ENCODE measurements at regions not wholly inside any gene's neighbourhood (a gene's known extent, or its start where the extent isn't known, plus 50 kb on each side); places are given as distances from the start of the nearest gene placed in this dataset.

DNA sequence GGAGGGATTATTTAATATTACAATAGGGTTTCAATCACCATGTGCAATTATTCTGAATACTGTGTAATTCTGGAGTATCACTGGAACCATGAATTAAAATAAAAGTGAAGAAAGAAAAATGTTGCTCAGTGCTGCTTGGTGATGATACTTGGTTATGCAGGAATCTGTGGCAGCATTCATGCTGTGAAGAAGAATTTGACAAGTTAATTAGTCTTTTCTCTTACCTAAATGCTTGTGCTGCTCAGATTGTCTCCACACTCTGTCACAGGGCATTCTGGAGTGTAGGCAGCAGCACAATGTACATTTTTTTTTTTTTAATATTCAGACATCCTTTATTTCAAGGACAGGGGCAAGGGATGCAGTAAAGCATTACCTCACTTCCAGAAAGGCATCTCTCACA lies 749.3 kb upstream of the CADM2 start:
- TF ChIP-seq EZH2phosphoT487 (IDR thresholded peaks at IDR 0.05; ENCODE audit: low read length) = no peak
- TF ChIP-seq, protein P1, sequence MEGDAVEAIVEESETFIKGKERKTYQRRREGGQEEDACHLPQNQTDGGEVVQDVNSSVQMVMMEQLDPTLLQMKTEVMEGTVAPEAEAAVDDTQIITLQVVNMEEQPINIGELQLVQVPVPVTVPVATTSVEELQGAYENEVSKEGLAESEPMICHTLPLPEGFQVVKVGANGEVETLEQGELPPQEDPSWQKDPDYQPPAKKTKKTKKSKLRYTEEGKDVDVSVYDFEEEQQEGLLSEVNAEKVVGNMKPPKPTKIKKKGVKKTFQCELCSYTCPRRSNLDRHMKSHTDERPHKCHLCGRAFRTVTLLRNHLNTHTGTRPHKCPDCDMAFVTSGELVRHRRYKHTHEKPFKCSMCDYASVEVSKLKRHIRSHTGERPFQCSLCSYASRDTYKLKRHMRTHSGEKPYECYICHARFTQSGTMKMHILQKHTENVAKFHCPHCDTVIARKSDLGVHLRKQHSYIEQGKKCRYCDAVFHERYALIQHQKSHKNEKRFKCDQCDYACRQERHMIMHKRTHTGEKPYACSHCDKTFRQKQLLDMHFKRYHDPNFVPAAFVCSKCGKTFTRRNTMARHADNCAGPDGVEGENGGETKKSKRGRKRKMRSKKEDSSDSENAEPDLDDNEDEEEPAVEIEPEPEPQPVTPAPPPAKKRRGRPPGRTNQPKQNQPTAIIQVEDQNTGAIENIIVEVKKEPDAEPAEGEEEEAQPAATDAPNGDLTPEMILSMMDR (IDR thresholded peaks at IDR 0.05; ENCODE audit: low read length) = no peak
- H3F3A ChIP-seq (ENCODE audit: insufficient read depth, low read length) = no peaks in the 10 kb centered on the region

DNA sequence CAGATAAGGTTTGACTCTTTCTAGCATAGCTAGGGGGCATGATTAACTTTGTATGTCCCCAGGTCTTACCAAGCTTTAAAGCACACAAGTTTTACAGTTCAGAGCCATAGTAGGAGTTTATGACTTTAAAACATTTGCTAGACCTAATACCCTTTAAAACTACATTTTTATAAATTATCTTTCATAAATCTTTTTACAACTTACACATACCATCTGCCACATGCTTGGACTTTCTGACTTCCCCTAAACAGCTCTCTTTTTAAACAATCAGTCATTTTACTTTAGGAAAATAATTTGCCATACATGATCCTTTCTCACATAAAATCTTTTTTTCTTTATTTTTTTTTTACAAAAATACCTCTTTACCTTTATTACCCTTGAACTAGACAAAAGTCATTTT lies 735.3 kb upstream of the CADM2 start:
- no peak for TF ChIP-seq EZH2 (optimal IDR thresholded peaks at IDR 0.05; ENCODE audit: low read depth, low read length)
- H3K4me3 ChIP-seq (ENCODE audit: low read length) = no peak overlapping the region
- H3F3A ChIP-seq (ENCODE audit: insufficient read depth, low read length) = no peaks in the 10 kb centered on the region
- no peaks in the 10 kb centered on the region for H4K20me1 ChIP-seq (ENCODE audit: insufficient read depth, low read length)
- H3K27me3 ChIP-seq (replicated peaks; ENCODE audit: insufficient read depth, low read length) = no peaks in the 10 kb centered on the region
- no peaks in the 10 kb centered on the region for H3K79me2 ChIP-seq (ENCODE audit: low read length)
- H3K9ac ChIP-seq (ENCODE audit: low read length) = no peak overlapping the region
- no peak overlapping the region for H2AFZ ChIP-seq (ENCODE audit: low read length)
- H3K27ac ChIP-seq (ENCODE audit: low read length) = no peak overlapping the region
- H3K4me1 ChIP-seq (ENCODE audit: low read length) = no peaks in the 10 kb centered on the region
- no peaks in the 10 kb centered on the region for H3K9me2 ChIP-seq (replicated peaks; ENCODE audit: insufficient read depth, low read length)
- no peaks in the 10 kb centered on the region for H3K36me3 ChIP-seq (replicated peaks; ENCODE audit: insufficient read depth, low read length)
- no peak for DNase-seq
- no peaks in the 10 kb centered on the region for H3K9me3 ChIP-seq (replicated peaks; ENCODE audit: insufficient read depth, low read length)
- H3K4me2 ChIP-seq (ENCODE audit: low read depth, low read length) = no peak overlapping the region

More for the DNA sequence above, 749.3 kb upstream of the CADM2 start:
- no peaks in the 10 kb centered on the region for H3K36me3 ChIP-seq (replicated peaks; ENCODE audit: insufficient read depth, low read length)
- H2AFZ ChIP-seq (ENCODE audit: low read length) = no peak overlapping the region
- no peak overlapping the region for H3K4me2 ChIP-seq (ENCODE audit: low read depth, low read length)
- DNase-seq = no peak
- H3K27me3 ChIP-seq (replicated peaks; ENCODE audit: insufficient read depth, low read length) = no peaks in the 10 kb centered on the region
- H3K9ac ChIP-seq (ENCODE audit: low read length) = no peak overlapping the region
- no peaks in the 10 kb centered on the region for H3K4me1 ChIP-seq (ENCODE audit: low read length)
- no peaks in the 10 kb centered on the region for H4K20me1 ChIP-seq (ENCODE audit: insufficient read depth, low read length)
- no peak overlapping the region for H3K4me3 ChIP-seq (ENCODE audit: low read length)
- H3K27ac ChIP-seq (ENCODE audit: low read length) = no peak overlapping the region
- H3K9me3 ChIP-seq (replicated peaks; ENCODE audit: insufficient read depth, low read length) = no peaks in the 10 kb centered on the region
- H3K9me2 ChIP-seq (replicated peaks; ENCODE audit: insufficient read depth, low read length) = no peaks in the 10 kb centered on the region
- H3K79me2 ChIP-seq (ENCODE audit: low read length) = no peaks in the 10 kb centered on the region

GRCh38 chr3:84224262-84224661 lies 734.5 kb upstream of the CADM2 start:
- Histone ChIP-seq H3K9me2 (replicated peaks; ENCODE audit: insufficient read depth, low read length) (no peaks in the 10 kb centered on the region), H3K27me3 (replicated peaks; ENCODE audit: insufficient read depth, low read length) (no peaks in the 10 kb centered on the region), H3K9me3 (replicated peaks; ENCODE audit: insufficient read depth, low read length) (no peaks in the 10 kb centered on the region), H3K27ac (ENCODE audit: low read length) (no peak overlapping the region), H3K4me3 (ENCODE audit: low read length) (no peak overlapping the region), H3K4me2 (ENCODE audit: low read depth, low read length) (no peak overlapping the region), H3K9ac (ENCODE audit: low read length) (no peak overlapping the region), H3K4me1 (ENCODE audit: low read length) (no peaks in the 10 kb centered on the region), H3K79me2 (ENCODE audit: low read length) (no peaks in the 10 kb centered on the region), H3F3A (ENCODE audit: insufficient read depth, low read length) (no peaks in the 10 kb centered on the region), H2AFZ (ENCODE audit: low read length) (no peak overlapping the region), H4K20me1 (ENCODE audit: insufficient read depth, low read length) (no peaks in the 10 kb centered on the region), H3K36me3 (replicated peaks; ENCODE audit: insufficient read depth, low read length) (no peaks in the 10 kb centered on the region)
- DNase-seq = no peak
- no peak for TF ChIP-seq EZH2phosphoT487 (IDR thresholded peaks at IDR 0.05; ENCODE audit: low read length)
- TF ChIP-seq, protein P1 (IDR thresholded peaks at IDR 0.05; ENCODE audit: low read length) = no peak

DNA sequence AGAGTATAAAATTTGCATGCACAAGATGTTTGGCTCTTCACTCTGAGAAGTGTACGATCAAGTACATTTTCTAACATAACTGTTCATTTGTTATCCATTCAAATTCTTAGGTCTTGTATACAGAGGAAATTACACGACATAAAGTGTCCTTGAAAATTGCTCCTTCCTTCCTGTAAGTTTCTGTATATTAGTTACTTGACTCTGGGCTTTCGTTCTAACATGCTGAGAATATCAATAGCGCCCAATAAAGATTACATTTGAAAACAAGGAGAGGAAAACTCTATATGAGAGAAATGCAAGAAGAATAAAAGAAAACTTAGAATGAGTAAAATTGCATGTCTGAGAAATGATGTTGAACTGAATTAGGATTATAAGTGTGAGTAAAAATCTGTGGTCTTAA lies 722.5 kb upstream of the CADM2 start:
- Histone ChIP-seq H3K27ac (ENCODE audit: low read length) (no peak overlapping the region), H3K36me3 (replicated peaks; ENCODE audit: insufficient read depth, low read length) (no peaks in the 10 kb centered on the region), H3K79me2 (ENCODE audit: low read length) (no peaks in the 10 kb centered on the region), H4K20me1 (ENCODE audit: insufficient read depth, low read length) (no peaks in the 10 kb centered on the region), H3K4me2 (ENCODE audit: low read depth, low read length) (no peak overlapping the region; the same call in 1 of the 2 replicates), H3K9me3 (replicated peaks; ENCODE audit: insufficient read depth, low read length) (no peaks in the 10 kb centered on the region; the same call in 1 of the 2 replicates), H3K27me3 (replicated peaks; ENCODE audit: insufficient read depth, low read length) (no peaks in the 10 kb centered on the region), H2AFZ (ENCODE audit: low read length) (peak overlapping the region; percentile 47; the same call in 1 of the 2 replicates), H3K9me2 (replicated peaks; ENCODE audit: insufficient read depth, low read length) (no peaks in the 10 kb centered on the region), H3F3A (ENCODE audit: insufficient read depth, low read length) (no peaks in the 10 kb centered on the region), H3K9ac (ENCODE audit: low read length) (no peak overlapping the region), H3K4me3 (ENCODE audit: low read length) (no peak overlapping the region; the same call in 1 of the 2 replicates), H3K4me1 (ENCODE audit: low read length) (no peaks in the 10 kb centered on the region)
- TF ChIP-seq EZH2phosphoT487 (IDR thresholded peaks at IDR 0.05; ENCODE audit: low read length) (no peak), EZH2 (optimal IDR thresholded peaks at IDR 0.05; ENCODE audit: low read depth, low read length) (no peak)
- TF ChIP-seq, protein P1 (IDR thresholded peaks at IDR 0.05; ENCODE audit: low read length) = no peak
- DNase-seq = no peak
